PC-3 (cell line): ENCODE measurements at regions not wholly inside any gene's neighbourhood (a gene's known extent, or its start where the extent isn't known, plus 50 kb on each side); places are given as distances from the start of the nearest gene placed in this dataset.

ENCODE experiments used
- ATAC-seq: fragments of 200-7000 bp; cut with Tn5 transposase; 2 replicates; pipeline ENCODE4 v1.9.1; 2020; ENCODE audit warnings: mild to moderate bottlenecking, moderate library complexity
- BruUV-seq: library from RNA; stranded (reverse); fragments of 400-500 nt; replicated peaks from 2 replicates; lab custom pipeline; 2021; lab: Mats Ljungman, UMichigan
- CTCF ChIA-PET: fragments of 300-600 bp; sonication (Branson Sonifier 250); formaldehyde crosslinking; loops from one replicate; lab custom pipeline; 2022; ENCODE audit warnings: antibody characterized with exemption; lab: Charles Lee
- POLR2A ChIA-PET: fragments of 300-600 bp; sonication (Branson Sonifier 250); formaldehyde crosslinking; loops from one replicate; lab custom pipeline; 2022; ENCODE audit warnings: antibody characterized with exemption; ENCODE audit not compliant: unreplicated experiment; lab: Charles Lee
- DNase-seq: peaks from one replicate; pipeline ENCODE4 v3.0.0-alpha.2; 2015
- H2AFZ ChIP-seq: fragments of 300-600 bp; sonication (generic); 2 replicates; pipeline ENCODE4 v1.6.0; 2016; ENCODE audit warnings: antibody characterized with exemption, low read length
- H3F3A ChIP-seq: fragments of 300-600 bp; sonication (generic); one replicate; pipeline ENCODE4 v1.6.0; 2017; ENCODE audit warnings: antibody characterized with exemption, low read length, control low read depth, mild to moderate bottlenecking; ENCODE audit not compliant: unreplicated experiment
- H3K27ac ChIP-seq: fragments of 300-600 bp; sonication (generic); 2 replicates; pipeline ENCODE4 v1.5.1; 2016; ENCODE audit warnings: mild to moderate bottlenecking, low read length
- H3K27me3 ChIP-seq: fragments of 300-600 bp; sonication (generic); 2 replicates; pipeline ENCODE4 v1.6.1; 2016; ENCODE audit warnings: low read length, mixed read lengths
- H3K36me3 ChIP-seq: fragments of 300-600 bp; sonication (generic); 2 replicates; pipeline ENCODE4 v1.6.1; 2016; ENCODE audit warnings: low read depth, mixed run types, low read length, mixed read lengths
- H3K4me1 ChIP-seq: fragments of 300-600 bp; sonication (generic); 2 replicates; pipeline ENCODE4 v1.5.1; 2016; ENCODE audit warnings: low read length; ENCODE audit not compliant: insufficient read depth
- H3K4me2 ChIP-seq: fragments of 300-600 bp; sonication (generic); 2 replicates; pipeline ENCODE4 v1.6.0; 2016; ENCODE audit warnings: low read length
- H3K4me3 ChIP-seq: fragments of 300-600 bp; sonication (generic); 2 replicates; pipeline ENCODE4 v1.5.1; 2016; ENCODE audit warnings: mild to moderate bottlenecking, low read length, mixed read lengths
- H3K79me2 ChIP-seq: fragments of 300-600 bp; sonication (generic); 2 replicates; pipeline ENCODE4 v1.6.1; 2017; ENCODE audit warnings: low read length, mixed read lengths
- H3K9ac ChIP-seq: fragments of 300-600 bp; sonication (generic); 2 replicates; pipeline ENCODE4 v1.6.0; 2016; ENCODE audit warnings: mild to moderate bottlenecking, low read length
- H3K9me2 ChIP-seq: fragments of 300-600 bp; sonication (generic); replicated peaks from 2 replicates; pipeline ENCODE4 v1.6.1; 2016; ENCODE audit warnings: mixed run types, low read length, mixed read lengths
- H3K9me3 ChIP-seq: fragments of 300-600 bp; sonication (generic); 2 replicates; pipeline ENCODE4 v1.6.1; 2016; ENCODE audit warnings: low read length, mixed read lengths
- H4K20me1 ChIP-seq: fragments of 300-600 bp; sonication (generic); 2 replicates; pipeline ENCODE4 v1.6.1; 2016; ENCODE audit warnings: low read length, mixed read lengths
- EZH2 ChIP-seq: fragments of 300-600 bp; sonication (generic); IDR thresholded peaks from one replicate; pipeline ENCODE4 v1.6.1; 2017; ENCODE audit warnings: antibody characterized with exemption, mild to moderate bottlenecking, low read length; ENCODE audit not compliant: unreplicated experiment
- EZH2phosphoT487 ChIP-seq: fragments of 300-600 bp; sonication (generic); IDR thresholded peaks from 2 replicates; pipeline ENCODE4 v1.6.1; 2018; ENCODE audit warnings: mild to moderate bottlenecking, antibody characterized with exemption, low read length, borderline replicate concordance
- intact Hi-C: fragments of 100-400 bp; cut with micrococcal nuclease; formaldehyde crosslinking; loops from 2 replicates; pipeline ENCODE4 v1.9.0; 2023
- TF ChIP-seq, protein P1 (sequence below): fragments of 300-600 bp; sonication (generic); conservative IDR thresholded peaks from 2 replicates; pipeline ENCODE4 v1.5.1; 2017; ENCODE audit warnings: antibody characterized with exemption, low read depth, mild to moderate bottlenecking, low read length

- H3K9ac ChIP-seq: no peak overlapping the region
- H3K4me2 ChIP-seq: no peak overlapping the region
- no peaks in the 10 kb centered on the region for H3K9me2 ChIP-seq
- peaks cover 81% of the 10 kb centered on the region for H3K27me3 ChIP-seq
- no peaks in the 10 kb centered on the region for H3K4me1 ChIP-seq
- TF ChIP-seq EZH2phosphoT487 (no peak), EZH2 (no peak)
- TF ChIP-seq, protein P1, sequence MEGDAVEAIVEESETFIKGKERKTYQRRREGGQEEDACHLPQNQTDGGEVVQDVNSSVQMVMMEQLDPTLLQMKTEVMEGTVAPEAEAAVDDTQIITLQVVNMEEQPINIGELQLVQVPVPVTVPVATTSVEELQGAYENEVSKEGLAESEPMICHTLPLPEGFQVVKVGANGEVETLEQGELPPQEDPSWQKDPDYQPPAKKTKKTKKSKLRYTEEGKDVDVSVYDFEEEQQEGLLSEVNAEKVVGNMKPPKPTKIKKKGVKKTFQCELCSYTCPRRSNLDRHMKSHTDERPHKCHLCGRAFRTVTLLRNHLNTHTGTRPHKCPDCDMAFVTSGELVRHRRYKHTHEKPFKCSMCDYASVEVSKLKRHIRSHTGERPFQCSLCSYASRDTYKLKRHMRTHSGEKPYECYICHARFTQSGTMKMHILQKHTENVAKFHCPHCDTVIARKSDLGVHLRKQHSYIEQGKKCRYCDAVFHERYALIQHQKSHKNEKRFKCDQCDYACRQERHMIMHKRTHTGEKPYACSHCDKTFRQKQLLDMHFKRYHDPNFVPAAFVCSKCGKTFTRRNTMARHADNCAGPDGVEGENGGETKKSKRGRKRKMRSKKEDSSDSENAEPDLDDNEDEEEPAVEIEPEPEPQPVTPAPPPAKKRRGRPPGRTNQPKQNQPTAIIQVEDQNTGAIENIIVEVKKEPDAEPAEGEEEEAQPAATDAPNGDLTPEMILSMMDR: no peak
- CTCF ChIA-PET: no interaction called here
- no peaks in the 10 kb centered on the region for H3K9me3 ChIP-seq
- no peaks in the 10 kb centered on the region for H3K36me3 ChIP-seq
- intact Hi-C loops: no loop called here
- H3K4me3 ChIP-seq: no peak overlapping the region
- no peak overlapping the region for H2AFZ ChIP-seq
- POLR2A ChIA-PET: no interaction called here
- H4K20me1 ChIP-seq: no peaks in the 10 kb centered on the region
- DNase-seq: no peak
- H3K79me2 ChIP-seq: no peaks in the 10 kb centered on the region
- BruUV-seq: no TSS peak
- ATAC-seq: no peak
- no peaks in the 10 kb centered on the region for H3F3A ChIP-seq
- H3K27ac ChIP-seq: no peak overlapping the region
Observed at GRCh38 chr3:10632125-10632524, 126.7 kb upstream of the ATP2B2 start.

DNA sequence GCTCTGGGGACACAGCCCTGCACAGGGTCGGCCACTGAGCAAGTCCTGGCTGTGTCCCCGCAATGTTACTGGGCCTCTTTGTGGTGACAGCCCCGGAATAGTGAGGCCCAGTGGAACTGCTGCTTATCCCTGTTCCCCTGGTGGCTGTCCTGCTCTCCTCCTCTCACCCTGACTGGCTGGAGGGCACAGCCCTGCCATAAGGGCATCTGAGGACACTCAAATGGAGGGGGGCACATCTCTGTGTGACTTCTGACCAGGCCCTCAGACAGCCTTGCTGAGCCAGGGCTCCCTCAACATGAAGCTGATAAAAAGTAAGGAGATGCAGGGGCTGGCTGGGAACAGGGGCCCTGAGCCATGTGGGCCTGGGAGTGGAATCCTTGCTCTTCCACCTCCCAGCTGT lies 127.4 kb upstream of the ATP2B2 start:
- TF ChIP-seq, protein P1: no peak
- TF ChIP-seq EZH2: no peak
- TF ChIP-seq EZH2phosphoT487: no peak
- POLR2A ChIA-PET: no interaction called here
- Histone ChIP-seq H3K4me1 (no peaks in the 10 kb centered on the region), H3K4me3 (no peak overlapping the region), H3K9me3 (peaks cover 3% of the 10 kb centered on the region; the same call in 1 of the 2 replicates), H3F3A (no peaks in the 10 kb centered on the region), H3K27me3 (peaks cover 86% of the 10 kb centered on the region), H4K20me1 (no peaks in the 10 kb centered on the region), H3K79me2 (no peaks in the 10 kb centered on the region), H3K9me2 (no peaks in the 10 kb centered on the region), H2AFZ (no peak overlapping the region), H3K9ac (no peak overlapping the region), H3K27ac (no peak overlapping the region), H3K36me3 (no peaks in the 10 kb centered on the region), H3K4me2 (no peak overlapping the region)
- CTCF ChIA-PET: no interaction called here
- DNase-seq: no peak
- no peak for ATAC-seq
- intact Hi-C loops: no loop called here
- no TSS peak for BruUV-seq

- Histone ChIP-seq H3F3A (no peaks in the 10 kb centered on the region), H3K27ac (no peak overlapping the region), H3K79me2 (no peaks in the 10 kb centered on the region), H3K9ac (no peak overlapping the region), H3K9me3 (peaks cover 12% of the 10 kb centered on the region; the same call in 1 of the 2 replicates), H3K27me3 (peaks cover 84% of the 10 kb centered on the region), H3K9me2 (no peaks in the 10 kb centered on the region), H2AFZ (no peak overlapping the region), H3K4me1 (no peaks in the 10 kb centered on the region), H3K36me3 (no peaks in the 10 kb centered on the region), H4K20me1 (no peaks in the 10 kb centered on the region), H3K4me3 (no peak overlapping the region), H3K4me2 (no peak overlapping the region)
- TF ChIP-seq, protein P1: no peak
- TF ChIP-seq EZH2 (no peak), EZH2phosphoT487 (no peak)
- CTCF ChIA-PET: no interaction called here
- no TSS peak for BruUV-seq
- POLR2A ChIA-PET: no interaction called here
- DNase-seq (no peak), ATAC-seq (no peak)
- intact Hi-C loops: no loop called here
Observed at GRCh38 chr3:10635446-10636076, 130.2 kb upstream of the ATP2B2 start.
